ENCODE measurements at regions not wholly inside any gene's neighbourhood (a gene's known extent, or its start where the extent isn't known, plus 50 kb on each side); places are given as distances from the start of the nearest gene placed in this dataset.
"Not testable (repeated sequence)": the region's sequence is repeated elsewhere in the genome, so short reads cannot be mapped to it uniquely, and the experiment has no call there.

GRCh38 chr5:2168601-2169429 lies 286.1 kb upstream of the IRX4 start:
- no peak for DNase-seq (ENCODE audit: low read depth)

- DNase-seq (ENCODE audit: low read depth): no peak
Measured at GRCh38 chr5:2167671-2168070, 284.9 kb upstream of the IRX4 start.

DNA sequence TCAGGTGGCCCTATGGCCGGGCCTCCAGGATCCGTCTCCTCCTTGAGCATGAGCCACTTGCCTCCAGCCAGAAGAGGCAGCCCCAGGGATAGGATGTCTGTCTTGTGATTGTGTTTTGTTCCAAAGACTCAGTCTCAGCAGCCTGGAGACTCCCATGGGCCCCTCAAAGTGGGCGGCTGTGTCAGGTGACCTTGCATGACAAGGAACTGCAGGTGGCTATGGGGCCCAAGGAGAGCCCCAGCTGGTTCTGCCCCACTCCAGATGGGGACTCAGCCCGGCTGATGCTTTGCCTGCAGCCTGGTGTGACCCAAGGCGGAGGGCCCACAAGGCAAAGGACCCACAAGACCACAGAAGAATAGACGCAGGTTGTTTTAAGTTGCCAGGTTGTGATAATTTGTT lies 284.3 kb upstream of the IRX4 start:
- DNase-seq (ENCODE audit: low read depth): no peak

DNA sequence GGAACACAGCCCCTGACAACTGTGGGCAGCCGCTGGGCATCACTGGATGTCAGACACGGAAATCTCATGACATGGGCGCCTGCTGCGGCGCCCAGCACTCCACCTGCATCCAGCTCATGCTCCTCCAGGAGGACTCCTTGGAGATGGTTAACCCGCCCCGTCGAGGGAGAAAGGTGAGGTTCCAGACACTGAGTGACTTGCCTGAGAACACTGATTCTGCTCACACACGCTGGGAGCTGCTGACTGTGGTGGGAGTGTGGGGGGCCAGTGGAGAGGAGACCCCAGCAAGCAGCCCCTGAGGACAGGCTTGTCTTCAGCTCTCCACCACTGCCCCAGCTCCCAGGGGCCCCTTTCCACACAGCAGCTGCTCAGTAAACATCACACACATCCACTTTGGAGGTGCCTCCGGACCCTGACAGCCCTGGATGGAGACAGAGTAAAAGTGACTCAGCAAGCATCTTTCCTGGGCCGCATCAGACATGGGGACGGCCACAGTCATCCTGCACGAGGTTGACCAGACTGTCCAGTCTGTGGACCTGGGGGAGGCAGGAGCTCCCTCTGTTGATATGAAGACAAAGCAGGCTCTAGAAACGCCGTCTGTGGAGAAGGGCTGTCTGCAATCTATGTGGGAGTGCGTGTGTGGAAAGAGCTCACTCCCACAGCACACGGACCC lies 283.7 kb upstream of the IRX4 start:
- no peak for DNase-seq (ENCODE audit: low read depth)

DNA sequence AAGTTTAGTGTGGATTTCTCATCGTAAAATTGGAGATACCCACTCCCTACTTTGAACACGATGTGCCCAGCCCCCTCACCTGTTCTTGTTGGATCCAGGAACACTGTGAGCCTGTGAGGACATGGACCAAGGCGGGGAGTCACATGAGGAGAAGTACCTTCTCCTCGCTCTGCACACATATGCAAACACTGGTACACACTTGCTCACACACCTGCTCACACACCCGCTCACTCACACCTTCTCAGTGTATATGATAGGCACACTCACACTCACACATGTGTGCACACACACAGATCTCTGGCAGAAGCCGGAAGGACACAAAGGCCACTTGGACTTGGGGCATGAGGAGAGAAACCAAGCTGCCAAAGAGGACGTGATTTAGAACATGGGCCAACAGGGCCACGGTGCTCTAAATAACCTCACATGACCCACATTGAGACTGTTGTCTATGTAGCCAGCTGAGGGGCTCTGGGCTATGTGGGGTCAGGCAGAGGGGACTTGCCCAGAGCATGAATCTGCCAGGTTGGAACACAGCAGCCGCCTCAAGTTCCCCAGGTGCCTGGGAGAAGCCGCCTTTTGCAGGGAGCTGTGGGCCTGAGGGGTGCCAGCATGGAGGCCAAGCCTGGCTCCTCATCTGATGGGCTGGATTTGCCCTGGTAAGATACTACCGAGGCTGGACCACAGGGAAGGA lies 283.0 kb upstream of the IRX4 start:
- no peak for DNase-seq (ENCODE audit: low read depth)

GRCh38 chr5:2165203-2165602 lies 282.5 kb upstream of the IRX4 start:
- DNase-seq (ENCODE audit: low read depth): no peak

- DNase-seq (ENCODE audit: low read depth): no peak
Measured at GRCh38 chr5:2164586-2164985, 281.9 kb upstream of the IRX4 start.

- DNase-seq (ENCODE audit: low read depth): no peak
Measured at GRCh38 chr5:2163940-2164490, 281.3 kb upstream of the IRX4 start.

DNA sequence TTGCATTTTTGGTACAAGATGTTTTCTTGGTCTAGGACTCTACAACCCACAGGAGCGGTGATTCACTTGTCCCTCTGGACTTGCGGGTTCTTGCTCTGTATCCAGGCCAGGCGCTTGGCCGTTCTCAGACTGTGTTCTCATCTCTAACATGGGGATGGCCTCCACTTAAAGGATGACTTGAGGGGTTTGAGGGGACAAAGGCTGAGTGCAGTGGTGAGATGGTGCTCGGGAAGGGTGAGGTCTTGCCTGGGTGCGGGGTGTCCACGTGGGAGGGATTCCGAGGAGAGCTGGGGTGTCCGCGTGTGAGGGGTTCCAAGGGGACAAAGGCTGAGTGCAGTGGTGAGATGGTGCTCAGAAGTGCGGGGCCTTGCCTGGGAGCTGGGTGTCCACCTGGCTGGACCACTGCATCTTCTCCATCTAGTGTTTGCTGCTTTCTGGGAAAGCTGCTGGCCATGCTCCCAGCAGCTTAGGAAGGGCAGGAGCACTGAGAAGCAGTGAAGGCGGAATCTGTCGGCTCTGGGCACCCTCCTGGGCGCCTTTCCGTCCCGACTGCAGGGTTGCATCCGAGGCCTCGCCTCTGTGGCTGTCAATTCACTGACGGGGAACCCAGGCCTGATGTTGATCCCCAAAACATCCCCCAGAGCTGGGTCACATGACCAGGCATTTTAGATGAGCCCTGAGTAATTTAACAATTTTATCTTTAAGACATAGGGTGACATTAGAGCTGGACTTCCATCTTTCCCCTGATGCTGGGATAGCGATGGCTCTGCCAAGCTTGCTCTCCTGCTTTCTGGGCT lies 280.5 kb upstream of the IRX4 start:
- DNase-seq (ENCODE audit: low read depth): no peak

- DNase-seq (ENCODE audit: low read depth): no peak
Measured at GRCh38 chr5:2160811-2161210, 278.1 kb upstream of the IRX4 start.

- DNase-seq (ENCODE audit: low read depth): no peak
Measured at GRCh38 chr5:2158767-2159166, 276.0 kb upstream of the IRX4 start.

GRCh38 chr5:2158109-2158508 lies 275.4 kb upstream of the IRX4 start:
- DNase-seq (ENCODE audit: low read depth): no peak

- DNase-seq (ENCODE audit: low read depth): no peak
Measured at GRCh38 chr5:2157372-2157771, 274.6 kb upstream of the IRX4 start.

GRCh38 chr5:2156358-2157059 lies 273.8 kb upstream of the IRX4 start:
- no peak for DNase-seq (ENCODE audit: low read depth)

DNA sequence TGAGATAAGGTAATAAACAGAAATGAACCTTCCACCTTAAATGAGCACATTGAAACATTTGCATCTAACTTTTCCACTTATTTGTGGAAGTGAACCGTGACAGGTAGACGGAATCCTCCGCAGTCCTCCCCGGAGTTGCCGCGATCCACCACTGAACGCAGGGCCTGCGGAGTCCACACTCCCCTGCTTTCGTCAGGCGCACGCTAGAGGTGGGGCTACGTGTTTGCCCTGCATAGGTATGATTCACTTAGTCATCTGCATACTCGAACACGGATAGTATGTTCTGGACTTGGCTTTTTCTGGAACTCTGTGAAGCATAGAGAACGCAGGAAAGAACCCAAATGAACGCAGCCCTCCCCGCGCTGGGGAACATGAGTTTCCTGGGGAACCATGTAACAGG lies 272.8 kb upstream of the IRX4 start:
- no peak for DNase-seq (ENCODE audit: low read depth)

GRCh38 chr5:2153802-2154201 lies 271.1 kb upstream of the IRX4 start:
- DNase-seq (ENCODE audit: low read depth): no peak

DNA sequence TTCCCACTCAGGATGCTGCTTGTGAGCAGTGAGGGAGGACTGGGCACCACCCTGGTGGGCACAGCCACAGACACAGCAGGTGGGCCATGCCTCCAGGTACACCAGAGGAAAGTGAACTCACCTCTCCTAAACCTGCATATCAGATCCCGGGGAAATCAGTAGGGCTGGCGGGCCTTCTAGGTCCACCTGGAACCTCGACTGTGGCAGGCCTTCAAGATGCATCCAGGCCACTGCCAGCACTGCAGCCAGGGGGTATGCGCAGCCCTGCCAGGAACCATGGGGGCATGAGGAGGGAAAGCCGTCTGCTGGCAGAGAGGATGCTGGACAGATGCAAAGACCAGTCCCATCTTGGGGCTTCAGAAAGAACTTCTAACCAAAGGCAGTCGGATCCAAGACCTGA lies 270.6 kb upstream of the IRX4 start:
- no peak for DNase-seq (ENCODE audit: low read depth)

DNA sequence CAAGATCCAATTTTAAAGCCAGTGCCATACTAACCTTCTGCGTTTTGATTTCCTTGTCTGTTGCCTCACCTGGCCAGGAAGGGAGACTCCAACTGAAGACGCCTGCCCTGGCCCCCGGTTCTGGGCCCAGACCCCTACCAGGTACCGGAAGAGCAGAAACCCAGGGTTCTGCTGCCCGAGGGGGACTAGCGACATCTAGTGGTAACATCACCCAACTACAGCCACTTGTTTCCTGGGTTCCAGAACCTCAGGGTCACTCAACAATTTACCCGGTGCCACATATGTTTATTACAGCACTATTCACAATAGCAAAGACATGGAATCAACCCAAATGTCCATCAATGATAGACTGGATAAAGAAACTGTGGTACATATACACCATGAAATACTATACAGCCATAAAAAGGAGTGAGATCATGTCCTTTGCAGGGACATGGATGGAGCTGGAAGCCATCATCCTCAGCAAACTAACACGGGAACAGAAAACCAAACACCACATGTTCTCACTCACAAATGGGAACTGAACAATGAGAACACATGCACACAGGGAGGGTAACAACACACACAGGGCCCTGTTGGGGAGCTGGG lies 268.7 kb upstream of the IRX4 start:
- DNase-seq (ENCODE audit: low read depth): not testable (repeated sequence)

GRCh38 chr5:2149195-2149539 lies 266.4 kb upstream of the IRX4 start:
- DNase-seq (ENCODE audit: low read depth): no peak

DNA sequence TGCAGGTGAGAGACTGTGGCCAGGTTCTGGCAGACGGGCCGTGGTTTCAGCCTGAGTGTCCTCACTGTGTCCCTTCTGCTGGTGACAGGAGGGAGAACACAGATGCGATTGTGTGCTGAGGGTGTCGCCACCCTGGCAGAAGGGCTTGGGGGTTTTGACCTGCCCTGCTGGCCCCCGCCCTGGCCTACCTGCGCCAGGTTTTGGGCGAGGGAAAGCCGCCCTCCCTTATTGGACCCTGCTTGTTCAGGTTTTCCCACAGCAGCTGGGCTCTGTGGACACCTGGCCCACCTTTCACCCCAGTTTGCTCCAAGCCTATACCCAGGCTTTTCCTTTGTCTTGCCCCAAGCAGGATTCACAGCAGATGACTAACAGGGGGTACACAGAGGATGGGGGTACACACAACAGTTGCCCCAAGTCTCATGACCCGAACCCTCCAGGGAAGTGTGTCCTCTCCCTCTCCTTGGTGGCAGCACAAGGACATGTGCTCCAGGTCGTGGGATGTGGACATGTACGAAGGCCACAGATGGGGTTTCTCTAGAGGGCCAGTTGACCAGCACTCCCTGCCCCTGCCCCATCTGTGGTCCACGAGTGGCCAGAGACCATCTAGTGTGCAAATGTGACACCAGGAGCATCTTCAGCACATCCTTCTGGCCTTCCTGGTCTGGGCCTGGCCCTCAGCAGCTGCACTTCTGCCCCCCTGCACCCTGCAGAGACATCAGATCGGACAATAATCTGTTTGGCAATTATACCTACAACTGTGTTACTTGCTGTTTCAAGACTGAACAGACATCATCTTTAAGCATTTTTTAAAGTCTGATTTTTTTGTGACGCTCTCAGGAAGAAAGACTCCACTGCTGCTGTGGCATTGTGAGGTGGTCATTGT lies 265.8 kb upstream of the IRX4 start:
- DNase-seq (ENCODE audit: low read depth): no peak

Data from stimulated activated CD8-positive, alpha-beta memory T cell treated with anti-CD3 and anti-CD28 coated beads, Interleukin-15, amount 100 ng/mL, for 1 hour (primary cell).